Stimulated activated CD8-positive, alpha-beta memory T cell treated with anti-CD3 and anti-CD28 coated beads, Interleukin-4, amount 100 ng/mL, for 48 hours (primary cell): ENCODE measurements at regions not wholly inside any gene's neighbourhood (a gene's known extent, or its start where the extent isn't known, plus 50 kb on each side); places are given as distances from the start of the nearest gene placed in this dataset.
"Not testable (repeated sequence)": the region's sequence is repeated elsewhere in the genome, so short reads cannot be mapped to it uniquely, and the experiment has no call there.

Source experiments
- DNase-seq: peaks from one replicate; pipeline ENCODE4 v3.0.0-alpha.2; 2020

- no peak for DNase-seq
Measured at GRCh38 chr2:3114406-3115185, 263.0 kb downstream of the EIPR1 start.

GRCh38 chr2:3113769-3114168, 263.8 kb downstream of the EIPR1 start:
- no peak for DNase-seq

GRCh38 chr2:3113122-3113521, 264.5 kb downstream of the EIPR1 start:
- no peak for DNase-seq

DNA sequence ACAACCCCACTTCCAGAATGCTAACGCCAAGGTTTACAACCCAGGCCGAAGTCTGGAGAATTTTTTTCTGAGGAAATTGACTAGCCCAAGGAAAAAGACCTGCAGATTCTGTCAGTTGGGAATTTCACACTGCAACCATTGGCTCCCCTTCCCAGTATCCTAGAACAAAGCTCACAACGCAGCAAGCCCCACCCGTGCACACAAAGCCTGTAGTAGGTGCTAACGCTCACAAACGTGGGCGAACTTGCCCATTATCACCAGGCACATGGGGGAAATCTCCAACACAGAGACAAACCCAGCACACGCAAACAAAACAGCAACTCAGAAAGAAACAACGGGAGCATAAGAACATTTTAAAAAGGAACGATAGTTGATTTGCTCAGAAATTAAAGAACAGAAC, 265.1 kb downstream of the EIPR1 start:
- DNase-seq, result no peak

DNA sequence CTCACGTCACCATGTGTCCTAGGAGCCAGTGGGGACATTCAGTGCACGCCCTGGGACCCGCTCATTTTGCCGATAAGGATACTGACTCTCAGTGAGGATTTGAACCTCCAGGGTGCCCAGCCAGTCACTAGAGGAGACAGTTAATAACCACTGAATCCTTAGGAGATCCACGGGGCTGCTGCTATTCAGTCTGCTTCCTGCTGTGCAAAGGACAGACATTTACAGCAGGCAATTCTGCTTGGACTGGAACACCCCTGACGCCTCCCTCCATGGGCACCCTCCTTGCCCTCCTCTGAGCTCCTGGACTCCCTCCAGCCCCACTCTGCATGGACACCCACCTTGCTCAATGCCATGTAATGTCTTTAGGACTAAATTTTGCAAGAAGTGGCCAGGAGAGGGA, 265.5 kb downstream of the EIPR1 start:
- DNase-seq, result no peak

- DNase-seq, result no peak
Measured at GRCh38 chr2:3110994-3111666, 266.5 kb downstream of the EIPR1 start.

DNA sequence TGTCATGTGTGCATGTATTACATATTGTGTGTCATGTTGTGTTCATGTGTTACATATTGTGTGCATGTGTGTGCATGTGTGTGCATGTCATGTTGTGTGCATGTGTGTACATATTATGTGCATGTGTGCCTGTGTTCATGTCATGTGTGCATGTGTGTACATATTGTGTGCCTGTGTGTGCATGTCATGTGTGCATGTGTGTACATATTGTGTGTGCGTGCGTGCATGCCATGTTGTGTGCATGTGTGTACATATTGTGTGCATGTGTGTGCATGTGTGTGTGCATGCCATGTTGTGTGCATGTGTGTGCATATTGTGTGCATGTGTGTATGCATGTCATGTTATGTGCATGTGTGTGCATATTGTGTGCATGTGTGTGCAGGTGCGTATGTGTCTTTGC, 267.1 kb downstream of the EIPR1 start:
- DNase-seq, result no peak

DNA sequence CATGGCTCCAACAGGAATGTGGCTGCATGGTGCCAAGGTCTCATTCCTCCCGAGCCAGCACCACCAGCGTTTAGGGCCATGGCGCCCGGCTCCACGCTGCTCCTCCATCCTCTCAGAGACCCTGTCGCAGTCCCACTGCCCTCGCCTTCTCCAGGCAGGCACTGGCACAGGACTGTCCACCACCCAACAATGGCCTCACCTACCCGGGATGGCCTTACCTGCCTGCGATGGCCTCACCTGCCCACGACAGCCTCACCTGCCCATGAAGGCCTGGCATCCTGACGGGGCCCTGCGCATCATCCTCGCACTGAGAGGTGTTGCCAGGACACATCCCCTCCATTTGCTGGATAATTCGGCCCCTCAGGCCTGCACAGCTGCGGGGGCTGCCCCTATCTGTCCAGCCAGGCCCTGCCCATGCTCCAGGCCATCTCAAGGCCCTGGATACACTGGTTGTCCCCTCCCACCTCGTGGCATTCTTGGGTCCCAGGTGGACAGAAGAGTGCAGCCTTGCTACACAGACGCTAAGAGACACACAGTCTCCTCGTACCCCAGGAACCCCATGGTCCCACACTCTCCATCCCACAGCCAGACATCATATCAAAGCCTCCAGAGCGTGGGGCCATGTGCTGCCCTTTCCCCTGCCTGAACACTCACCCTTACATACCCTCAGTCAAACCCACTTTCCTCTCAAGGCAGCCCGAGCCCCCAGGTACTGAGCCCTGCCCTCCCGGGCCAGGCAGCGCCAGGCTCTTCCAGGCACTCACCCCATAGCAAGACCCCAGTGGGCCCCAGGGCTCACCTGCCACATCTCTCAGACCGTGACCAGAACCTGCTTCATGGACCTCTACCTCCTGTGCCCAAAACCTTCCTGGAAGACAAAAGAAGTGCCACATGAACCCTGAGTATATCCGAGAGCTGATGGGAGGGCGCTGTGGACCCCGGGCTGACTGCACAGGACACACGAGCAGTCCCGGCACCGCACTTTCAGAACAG, 268.6 kb downstream of the EIPR1 start:
- DNase-seq, result no peak

DNA sequence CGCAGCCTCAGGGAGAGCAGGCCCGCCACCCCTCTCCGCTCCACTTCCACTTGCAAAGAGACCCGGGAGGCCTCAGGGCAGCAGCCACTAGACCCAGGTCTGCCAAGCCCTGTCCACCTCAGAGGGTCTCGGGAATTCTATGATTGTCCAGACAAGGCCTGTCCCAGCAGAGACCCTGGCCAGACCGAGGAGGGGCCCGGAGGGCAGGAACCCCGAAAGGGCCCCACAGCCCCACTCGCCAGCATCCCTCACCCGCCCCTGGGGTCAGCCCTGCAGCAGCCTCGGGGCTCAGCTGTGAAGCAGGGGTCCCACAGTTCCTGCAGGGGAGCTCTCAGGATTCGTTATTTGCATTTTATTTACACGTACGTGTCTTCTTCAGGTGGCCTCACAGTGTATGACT, 269.5 kb downstream of the EIPR1 start:
- DNase-seq, result no peak

- DNase-seq, result no peak
Measured at GRCh38 chr2:3107567-3107966, 270.1 kb downstream of the EIPR1 start.

- no peak for DNase-seq
Measured at GRCh38 chr2:3105814-3106569, 271.6 kb downstream of the EIPR1 start.

DNA sequence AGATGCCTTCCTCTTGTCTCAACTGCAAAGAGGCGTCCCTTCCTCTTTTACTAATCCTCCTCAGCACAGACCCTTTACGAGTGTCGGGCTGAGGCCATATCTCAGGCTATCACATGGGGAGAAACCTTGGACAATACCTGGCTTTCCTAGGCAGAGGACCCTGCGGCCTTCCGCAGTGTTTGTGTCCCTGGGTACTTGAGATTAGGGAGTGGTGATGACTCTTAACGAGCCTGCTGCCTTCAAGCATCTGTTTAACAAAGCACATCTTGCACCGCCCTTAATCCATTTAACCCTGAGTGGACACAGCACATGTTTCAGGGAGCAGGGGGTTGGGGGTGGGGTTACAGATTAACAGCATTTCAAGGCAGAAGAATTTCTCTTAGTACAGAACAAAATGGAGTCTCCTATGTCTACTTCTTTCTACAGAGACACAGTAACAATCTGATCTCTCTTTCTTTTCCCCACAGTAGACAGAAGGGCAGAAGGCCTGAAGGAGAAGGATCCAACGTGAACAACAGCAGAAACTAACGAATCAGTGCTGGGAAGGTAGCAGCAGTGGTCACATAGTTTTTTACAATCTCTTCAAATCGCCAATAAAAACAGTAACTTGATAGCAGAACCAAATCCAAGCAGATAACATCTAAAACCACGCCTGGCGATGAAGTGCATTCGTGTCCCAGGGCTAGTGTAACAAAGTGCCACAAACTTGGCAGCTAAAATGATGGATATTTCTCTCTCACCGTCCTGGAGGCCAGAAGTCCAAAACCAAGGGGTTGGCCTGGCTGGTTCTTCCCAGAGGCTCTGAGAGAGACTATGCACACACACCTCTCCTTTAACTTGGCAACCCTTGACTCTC, 272.4 kb downstream of the EIPR1 start:
- not testable (repeated sequence) for DNase-seq

DNA sequence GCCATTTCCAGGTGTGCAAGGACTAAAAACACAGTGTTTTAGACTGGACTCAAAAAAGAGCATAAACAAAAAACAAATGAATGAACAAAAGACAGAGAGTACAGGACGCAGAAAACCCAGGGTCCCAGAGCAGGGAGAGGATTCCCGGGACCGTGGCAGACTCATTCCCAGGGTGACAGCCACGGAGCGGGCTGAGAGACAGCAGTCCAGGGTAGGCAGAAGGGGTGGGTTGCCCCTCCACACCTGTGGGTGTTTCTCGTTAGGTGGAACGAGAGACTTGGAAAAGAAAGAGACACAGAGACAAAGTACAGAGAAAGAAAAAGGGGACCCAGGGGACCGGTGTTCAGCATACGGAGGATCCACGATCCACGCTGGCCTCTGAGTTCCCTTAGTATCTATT, 273.4 kb downstream of the EIPR1 start:
- no peak for DNase-seq

- DNase-seq, result no peak
Measured at GRCh38 chr2:3102922-3103569, 274.6 kb downstream of the EIPR1 start.

GRCh38 chr2:3102081-3102921, 275.3 kb downstream of the EIPR1 start:
- no peak for DNase-seq

- DNase-seq, result no peak
Measured at GRCh38 chr2:3101016-3101942, 276.3 kb downstream of the EIPR1 start.

DNA sequence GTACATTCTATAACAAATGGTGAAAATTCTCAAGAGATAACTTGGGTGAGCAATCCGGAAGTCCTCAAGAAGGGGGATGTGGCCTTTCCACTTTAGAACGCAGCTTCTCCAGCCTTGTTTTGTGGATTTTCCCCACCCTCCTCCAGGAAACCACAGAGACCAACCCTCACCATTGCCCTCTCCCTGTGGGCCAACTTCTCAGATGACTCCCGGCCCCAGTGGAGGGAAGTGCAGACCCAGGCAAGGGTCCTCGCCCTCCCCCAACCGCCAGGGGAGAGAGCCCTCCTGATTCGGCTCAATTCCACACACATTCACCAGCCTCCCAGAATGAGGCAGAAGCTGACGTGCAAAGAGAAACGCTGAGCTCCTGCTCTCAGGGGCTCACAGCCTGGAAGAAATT, 277.2 kb downstream of the EIPR1 start:
- no peak for DNase-seq

DNA sequence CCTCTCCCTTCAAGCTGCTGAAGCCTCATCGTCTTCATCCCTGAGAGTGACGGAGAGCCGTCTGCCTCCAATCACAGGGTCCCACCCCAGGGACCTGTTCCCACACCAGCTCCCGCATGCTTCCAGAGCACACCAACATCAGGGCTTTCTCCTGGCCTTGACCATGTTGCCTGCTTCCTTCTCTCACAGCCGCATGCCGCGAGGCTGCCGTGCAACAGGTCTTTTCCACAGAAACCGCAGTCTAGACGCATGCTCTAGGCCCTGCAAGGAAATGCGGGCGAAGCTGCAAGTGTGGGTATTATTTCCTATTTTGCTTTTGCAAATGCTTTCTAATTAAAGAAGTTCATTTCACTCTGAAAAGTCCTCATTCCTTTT, 277.8 kb downstream of the EIPR1 start:
- DNase-seq, result no peak
